DND-41 (cell line): ENCODE measurements at regions not wholly inside any gene's neighbourhood (a gene's known extent, or its start where the extent isn't known, plus 50 kb on each side); places are given as distances from the start of the nearest gene placed in this dataset.

Experiments
- CTCF ChIP-seq: IDR thresholded peaks from 2 replicates; pipeline ENCODE4 v1.5.1; 2012; ENCODE audit warnings: borderline replicate concordance, low read length, moderate library complexity, mild to moderate bottlenecking; ENCODE audit not compliant: poor library complexity, severe bottlenecking; ENCODE audit errors: extremely low read depth
- EZH2 ChIP-seq: IDR thresholded peaks from 3 replicates; pipeline ENCODE4 v1.6.1; 2012; ENCODE audit warnings: borderline replicate concordance, low read depth, mild to moderate bottlenecking, moderate library complexity, low read length, inconsistent platforms; ENCODE audit not compliant: severe bottlenecking

- no peak for TF ChIP-seq EZH2
- no peak for TF ChIP-seq CTCF
Observed at GRCh38 chr11:112666253-112666652, 295.0 kb upstream of the NCAM1 start.
